ENCODE measurements at regions not wholly inside any gene's neighbourhood (a gene's known extent, or its start where the extent isn't known, plus 50 kb on each side); places are given as distances from the start of the nearest gene placed in this dataset.

GRCh38 chr1:30819244-30819571 is 61.6 kb upstream of the LAPTM5 start:
- TF ChIP-seq EZH2phosphoT487 (IDR thresholded peaks at IDR 0.05; ENCODE audit: borderline replicate concordance, low read depth) (no peak), CHD2 (IDR thresholded peaks at IDR 0.05; ENCODE audit: low read length, partially characterized antibody) (no peak), MAX (IDR thresholded peaks at IDR 0.05; ENCODE audit: low read depth) (no peak), RXRA (IDR thresholded peaks at IDR 0.05; ENCODE audit: borderline replicate concordance, low read depth) (no peak), GABPA (IDR thresholded peaks at IDR 0.05; ENCODE audit: low read depth) (no peak), JUND (IDR thresholded peaks at IDR 0.05) (no peak), RAD21 (IDR thresholded peaks at IDR 0.05; ENCODE audit: low read length) (no peak), EP300 (IDR thresholded peaks at IDR 0.05; ENCODE audit: borderline replicate concordance in 1 of 2, low read depth in 1 of 2, low read length in 1 of 2) (no peak), POLR2AphosphoS5 (IDR thresholded peaks at IDR 0.05; ENCODE audit: low read depth, low read length) (no peak), CTCF (IDR thresholded peaks at IDR 0.05) (no peak)

Measured in SK-N-SH (cell line).